VCaP (cell line): ENCODE measurements at regions not wholly inside any gene's neighbourhood (a gene's known extent, or its start where the extent isn't known, plus 50 kb on each side); places are given as distances from the start of the nearest gene placed in this dataset.

Experiments used
- H3K27ac ChIP-seq: fragments of 450-650 bp; 2 replicates; pipeline ENCODE4 v1.5.1; 2017
- TF ChIP-seq, protein P1 (sequence below): fragments of 450-650 bp; conservative IDR thresholded peaks from 2 replicates; pipeline ENCODE4 v1.5.1; 2017; ENCODE audit warnings: mild to moderate bottlenecking, moderate library complexity

DNA sequence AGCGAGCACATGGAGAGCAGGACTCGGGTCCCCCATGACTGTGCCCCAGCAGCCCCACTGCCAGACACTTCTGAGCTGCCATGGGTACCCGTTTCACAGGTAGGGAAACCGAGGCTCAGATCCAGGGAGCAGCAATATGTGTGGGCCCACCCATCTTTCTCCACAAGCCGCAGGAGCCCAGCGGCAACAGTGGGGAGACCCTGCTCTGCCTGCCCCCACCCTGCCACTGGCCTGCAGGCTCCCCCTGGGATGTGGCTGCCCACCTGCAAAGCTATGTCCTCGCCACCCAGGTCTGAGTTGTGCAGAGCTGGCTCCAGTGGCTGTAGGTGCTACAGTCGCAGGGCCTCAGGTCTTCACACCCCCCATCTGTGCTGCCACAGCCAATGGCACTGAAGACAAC, 50.6 kb upstream of the C1QTNF9B start:
- H3K27ac ChIP-seq = no peak overlapping the region
- TF ChIP-seq, protein P1, sequence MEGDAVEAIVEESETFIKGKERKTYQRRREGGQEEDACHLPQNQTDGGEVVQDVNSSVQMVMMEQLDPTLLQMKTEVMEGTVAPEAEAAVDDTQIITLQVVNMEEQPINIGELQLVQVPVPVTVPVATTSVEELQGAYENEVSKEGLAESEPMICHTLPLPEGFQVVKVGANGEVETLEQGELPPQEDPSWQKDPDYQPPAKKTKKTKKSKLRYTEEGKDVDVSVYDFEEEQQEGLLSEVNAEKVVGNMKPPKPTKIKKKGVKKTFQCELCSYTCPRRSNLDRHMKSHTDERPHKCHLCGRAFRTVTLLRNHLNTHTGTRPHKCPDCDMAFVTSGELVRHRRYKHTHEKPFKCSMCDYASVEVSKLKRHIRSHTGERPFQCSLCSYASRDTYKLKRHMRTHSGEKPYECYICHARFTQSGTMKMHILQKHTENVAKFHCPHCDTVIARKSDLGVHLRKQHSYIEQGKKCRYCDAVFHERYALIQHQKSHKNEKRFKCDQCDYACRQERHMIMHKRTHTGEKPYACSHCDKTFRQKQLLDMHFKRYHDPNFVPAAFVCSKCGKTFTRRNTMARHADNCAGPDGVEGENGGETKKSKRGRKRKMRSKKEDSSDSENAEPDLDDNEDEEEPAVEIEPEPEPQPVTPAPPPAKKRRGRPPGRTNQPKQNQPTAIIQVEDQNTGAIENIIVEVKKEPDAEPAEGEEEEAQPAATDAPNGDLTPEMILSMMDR = no peak

DNA sequence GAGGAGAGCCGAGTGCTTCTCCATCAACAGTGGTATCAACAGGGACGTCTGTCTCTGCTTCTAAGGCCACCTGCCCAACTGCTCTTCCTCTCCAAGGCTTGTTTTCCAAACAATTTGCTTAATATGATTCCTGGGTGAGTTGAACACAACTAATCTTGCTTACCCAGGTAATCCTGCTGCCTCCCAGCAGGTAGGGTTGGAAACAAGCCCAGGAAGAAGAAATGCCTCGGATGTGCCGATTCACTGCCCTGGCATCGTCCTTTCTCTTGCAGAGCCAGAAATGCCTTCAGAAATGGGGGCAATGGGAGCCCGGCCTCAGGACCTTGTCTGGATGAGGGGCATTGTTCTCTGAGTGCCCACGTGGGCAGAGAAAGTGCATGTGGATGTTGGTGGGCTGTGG, 51.9 kb upstream of the C1QTNF9B start:
- no peak overlapping the region for H3K27ac ChIP-seq
- TF ChIP-seq, protein P1 = no peak

DNA sequence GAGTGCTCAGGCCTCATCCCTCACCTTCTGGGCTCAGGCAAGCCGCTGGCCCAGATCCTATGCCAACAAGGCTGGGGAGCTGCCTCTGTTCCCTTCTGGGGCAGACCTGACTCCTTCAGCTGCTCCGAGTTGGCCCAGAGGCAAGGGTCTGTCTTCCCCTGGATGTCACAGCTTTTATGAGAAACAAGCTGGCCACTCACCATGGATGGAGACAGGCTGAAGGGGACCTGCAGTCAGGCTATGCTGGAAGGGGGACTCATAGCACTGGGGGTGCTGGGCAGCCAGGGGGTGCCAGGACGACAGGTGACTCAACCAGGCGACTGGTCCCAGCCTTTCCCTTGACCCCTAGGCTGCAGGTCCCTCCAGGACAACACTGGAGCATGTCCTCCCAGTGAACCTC, 52.4 kb upstream of the C1QTNF9B start:
- H3K27ac ChIP-seq = no peak overlapping the region
- TF ChIP-seq, protein P1 = no peak

DNA sequence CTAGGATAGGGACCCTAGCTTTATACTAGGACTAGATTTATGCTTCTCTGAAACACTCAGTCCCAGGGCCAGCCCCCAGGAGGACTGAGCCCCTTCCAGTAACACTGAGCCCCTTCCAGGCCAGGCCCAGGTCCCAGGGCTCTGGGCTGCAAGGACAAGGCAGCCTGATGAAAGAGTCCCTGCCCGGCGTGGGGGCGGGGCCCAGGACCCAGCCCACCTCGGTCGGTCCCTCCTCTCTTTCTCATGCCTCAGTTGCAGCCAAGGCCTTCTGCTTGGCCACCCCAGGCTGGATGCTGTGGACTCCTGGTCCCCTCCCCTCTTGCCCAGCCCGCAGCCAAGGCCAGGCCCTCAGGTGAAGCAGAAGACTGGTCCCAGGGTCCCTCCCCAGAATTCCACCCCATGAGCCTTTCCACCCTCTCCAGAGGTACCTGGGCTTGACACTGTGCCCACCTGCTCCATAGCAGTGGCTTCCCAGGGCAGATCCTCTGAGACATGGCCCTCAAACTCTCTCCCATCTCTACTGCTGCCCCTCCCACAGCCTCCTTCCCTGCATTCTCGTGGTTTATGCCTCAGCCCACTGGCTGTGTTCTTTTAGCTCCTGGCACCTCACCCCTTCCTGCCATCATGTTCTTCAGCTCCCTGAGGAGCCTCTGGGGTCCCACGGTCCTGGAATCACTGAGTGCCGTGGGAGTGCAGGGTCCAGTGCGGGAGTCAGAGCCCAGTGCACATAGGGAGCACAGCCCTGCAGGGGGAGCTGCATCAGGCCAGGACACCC, 53.6 kb upstream of the C1QTNF9B start:
- no peak overlapping the region for H3K27ac ChIP-seq
- TF ChIP-seq, protein P1 = no peak

DNA sequence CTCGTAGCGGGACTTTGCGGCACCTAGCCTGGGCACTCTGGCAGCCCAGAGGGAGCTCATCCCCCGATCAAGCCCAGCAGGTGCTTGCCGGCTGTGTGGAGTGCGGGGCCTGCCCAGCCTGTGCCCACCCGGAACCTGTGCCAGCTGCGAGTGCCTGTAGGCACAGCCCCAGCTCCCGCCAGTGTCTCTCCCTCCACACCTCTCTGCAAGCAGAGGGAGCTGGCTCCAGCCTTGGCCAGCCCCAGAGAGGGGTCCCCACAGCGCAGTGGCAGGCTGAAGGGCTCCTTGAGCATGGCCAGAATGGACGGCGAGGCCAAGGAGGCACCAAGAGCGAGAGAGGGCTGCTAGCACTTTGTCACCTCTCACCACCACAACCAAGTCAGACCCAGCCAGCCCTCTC, 55.5 kb upstream of the C1QTNF9B start:
- TF ChIP-seq, protein P1 = no peak
- H3K27ac ChIP-seq = no peak overlapping the region

DNA sequence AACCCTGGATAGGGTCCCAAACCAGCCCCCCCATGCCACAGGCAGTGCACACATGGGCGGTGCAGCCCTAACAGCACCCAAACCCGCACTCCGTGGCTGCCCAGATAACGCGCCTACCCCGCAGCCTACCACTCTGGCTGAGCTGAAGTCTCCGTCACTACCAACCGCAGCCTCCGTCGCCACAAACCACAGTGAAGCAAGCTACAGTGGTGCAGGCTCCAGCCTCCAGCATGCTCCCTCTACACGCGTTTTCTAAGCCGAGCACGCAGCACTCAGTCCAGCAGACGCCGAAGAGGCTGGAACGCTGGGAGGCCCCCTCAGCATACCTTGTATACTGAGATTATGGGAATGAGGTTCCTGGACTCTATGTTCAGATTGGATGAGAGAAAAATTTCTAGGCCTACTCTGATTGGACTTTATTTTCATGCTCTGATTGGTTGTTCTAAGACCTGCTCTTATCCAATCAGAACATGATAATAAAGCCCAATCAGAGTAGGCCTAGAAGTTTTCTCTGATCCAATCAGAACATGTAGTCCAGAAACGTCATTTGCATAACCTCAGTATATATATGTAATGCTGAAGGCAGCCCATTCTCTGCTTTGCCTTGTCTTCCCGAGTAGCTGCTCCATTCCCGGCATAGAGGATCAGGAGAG, 56.7 kb upstream of the C1QTNF9B start:
- TF ChIP-seq, protein P1 = no peak
- no peak overlapping the region for H3K27ac ChIP-seq

DNA sequence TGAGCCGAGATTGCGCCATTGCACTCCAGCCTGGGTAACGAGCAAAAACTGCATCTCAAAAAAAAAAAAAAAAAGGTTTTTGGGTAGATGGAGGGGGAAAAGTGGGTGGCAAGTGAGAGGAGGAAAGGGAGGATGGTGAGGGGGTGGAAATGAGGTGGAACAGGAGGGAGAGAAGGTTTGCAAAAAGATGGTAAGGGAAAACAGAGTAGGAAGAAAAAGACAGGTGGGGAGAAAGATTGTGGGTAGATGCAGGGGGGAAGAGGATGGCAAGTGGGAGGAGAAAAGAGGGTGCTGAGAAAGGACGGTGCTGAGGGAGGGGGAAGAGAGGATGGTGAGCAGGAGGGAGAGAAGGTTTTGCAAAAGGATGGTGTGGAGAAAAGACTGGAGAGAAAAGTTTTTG, 57.8 kb upstream of the C1QTNF9B start:
- H3K27ac ChIP-seq = no peak overlapping the region
- TF ChIP-seq, protein P1 = no peak
